MM.1S (cell line): ENCODE measurements at regions not wholly inside any gene's neighbourhood (a gene's known extent, or its start where the extent isn't known, plus 50 kb on each side); places are given as distances from the start of the nearest gene placed in this dataset.

Source experiments
- EZH2 ChIP-seq: fragments of 300-600 bp; sonication (generic); optimal IDR thresholded peaks from 2 replicates; pipeline ENCODE3; 2017; ENCODE audit warnings: low read depth, mild to moderate bottlenecking, antibody characterized with exemption, low read length, mixed read lengths
- TF ChIP-seq, protein P1 (sequence below): fragments of 300-600 bp; sonication (generic); IDR thresholded peaks from 2 replicates; pipeline ENCODE4 v1.5.1; 2016; ENCODE audit warnings: antibody characterized with exemption, low read length, mixed read lengths

DNA sequence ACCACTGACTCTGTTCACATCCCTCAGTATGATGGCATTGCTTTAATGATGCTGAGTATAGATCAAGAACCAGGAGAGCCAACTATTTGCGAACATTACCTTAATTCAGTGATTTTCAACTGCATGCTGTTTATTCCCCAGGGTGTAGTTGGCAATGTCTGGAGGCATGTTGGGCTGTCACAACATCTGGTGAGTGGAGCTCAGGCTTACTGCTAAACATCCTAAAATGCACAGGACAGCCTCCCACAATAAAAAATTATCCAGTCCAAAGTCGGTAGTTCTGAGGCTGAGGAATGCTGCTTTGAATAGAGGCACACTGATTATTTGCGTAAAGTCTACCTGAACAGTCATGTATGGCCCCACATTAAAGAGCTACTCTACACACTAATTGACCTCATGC, 94.8 kb upstream of the OPRM1 start:
- no peak for TF ChIP-seq EZH2
- TF ChIP-seq, protein P1, sequence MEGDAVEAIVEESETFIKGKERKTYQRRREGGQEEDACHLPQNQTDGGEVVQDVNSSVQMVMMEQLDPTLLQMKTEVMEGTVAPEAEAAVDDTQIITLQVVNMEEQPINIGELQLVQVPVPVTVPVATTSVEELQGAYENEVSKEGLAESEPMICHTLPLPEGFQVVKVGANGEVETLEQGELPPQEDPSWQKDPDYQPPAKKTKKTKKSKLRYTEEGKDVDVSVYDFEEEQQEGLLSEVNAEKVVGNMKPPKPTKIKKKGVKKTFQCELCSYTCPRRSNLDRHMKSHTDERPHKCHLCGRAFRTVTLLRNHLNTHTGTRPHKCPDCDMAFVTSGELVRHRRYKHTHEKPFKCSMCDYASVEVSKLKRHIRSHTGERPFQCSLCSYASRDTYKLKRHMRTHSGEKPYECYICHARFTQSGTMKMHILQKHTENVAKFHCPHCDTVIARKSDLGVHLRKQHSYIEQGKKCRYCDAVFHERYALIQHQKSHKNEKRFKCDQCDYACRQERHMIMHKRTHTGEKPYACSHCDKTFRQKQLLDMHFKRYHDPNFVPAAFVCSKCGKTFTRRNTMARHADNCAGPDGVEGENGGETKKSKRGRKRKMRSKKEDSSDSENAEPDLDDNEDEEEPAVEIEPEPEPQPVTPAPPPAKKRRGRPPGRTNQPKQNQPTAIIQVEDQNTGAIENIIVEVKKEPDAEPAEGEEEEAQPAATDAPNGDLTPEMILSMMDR, result no peak
